GM23248 (cell line): ENCODE measurements at regions not wholly inside any gene's neighbourhood (a gene's known extent, or its start where the extent isn't known, plus 50 kb on each side); places are given as distances from the start of the nearest gene placed in this dataset.

Experiments used
- EZH2 ChIP-seq: fragments of 200-600 bp; sonication (generic); IDR thresholded peaks from 2 replicates; pipeline ENCODE4 v1.6.1; 2018; ENCODE audit warnings: antibody characterized with exemption, mild to moderate bottlenecking; ENCODE audit not compliant: insufficient read depth, poor library complexity, severe bottlenecking
- EZH2phosphoT487 ChIP-seq: fragments of 200-600 bp; sonication (generic); IDR thresholded peaks from 2 replicates; pipeline ENCODE4 v1.6.1; 2018; ENCODE audit warnings: antibody characterized with exemption, moderate library complexity, mild to moderate bottlenecking, low read depth; ENCODE audit not compliant: insufficient read depth

DNA sequence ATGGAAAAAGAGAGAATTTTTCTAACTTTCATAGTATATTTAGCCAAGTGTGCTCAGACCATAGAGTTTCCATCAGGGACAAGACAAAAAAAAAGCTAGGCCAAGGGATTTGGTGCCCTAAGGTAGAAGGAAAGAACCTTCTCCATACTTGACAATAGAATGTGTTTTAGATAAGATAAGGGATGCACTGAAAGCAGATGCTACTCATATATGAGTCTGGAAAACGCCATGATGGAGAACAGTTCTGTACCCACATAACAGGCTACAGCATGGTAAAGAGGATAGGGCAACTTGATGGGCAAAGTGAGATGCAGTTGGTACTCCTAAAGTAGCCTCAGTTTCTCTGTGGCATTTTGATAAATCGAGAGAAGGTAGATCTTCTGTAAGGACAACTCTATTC lies 216.4 kb upstream of the NECTIN3 start:
- TF ChIP-seq EZH2phosphoT487 (no peak), EZH2 (no peak)
